Epithelial cell of proximal tubule (primary cell): ENCODE measurements at regions not wholly inside any gene's neighbourhood (a gene's known extent, or its start where the extent isn't known, plus 50 kb on each side); places are given as distances from the start of the nearest gene placed in this dataset.

Experiments used
- DNase-seq: peaks from one replicate; pipeline ENCODE4 v3.0.0-alpha.2; 2011; ENCODE audit warnings: low read depth
- H3K4me3 ChIP-seq: 2 replicates; pipeline ENCODE4 v1.5.1; 2011; ENCODE audit warnings: low read depth, mild to moderate bottlenecking, low read length
- TF ChIP-seq, protein P1 (sequence below): conservative IDR thresholded peaks from 2 replicates; pipeline ENCODE4 v1.5.1; 2012; ENCODE audit warnings: low read depth, mild to moderate bottlenecking, low read length

GRCh38 chr12:113612793-113613192 is 141.1 kb upstream of the LHX5 start:
- TF ChIP-seq, protein P1, sequence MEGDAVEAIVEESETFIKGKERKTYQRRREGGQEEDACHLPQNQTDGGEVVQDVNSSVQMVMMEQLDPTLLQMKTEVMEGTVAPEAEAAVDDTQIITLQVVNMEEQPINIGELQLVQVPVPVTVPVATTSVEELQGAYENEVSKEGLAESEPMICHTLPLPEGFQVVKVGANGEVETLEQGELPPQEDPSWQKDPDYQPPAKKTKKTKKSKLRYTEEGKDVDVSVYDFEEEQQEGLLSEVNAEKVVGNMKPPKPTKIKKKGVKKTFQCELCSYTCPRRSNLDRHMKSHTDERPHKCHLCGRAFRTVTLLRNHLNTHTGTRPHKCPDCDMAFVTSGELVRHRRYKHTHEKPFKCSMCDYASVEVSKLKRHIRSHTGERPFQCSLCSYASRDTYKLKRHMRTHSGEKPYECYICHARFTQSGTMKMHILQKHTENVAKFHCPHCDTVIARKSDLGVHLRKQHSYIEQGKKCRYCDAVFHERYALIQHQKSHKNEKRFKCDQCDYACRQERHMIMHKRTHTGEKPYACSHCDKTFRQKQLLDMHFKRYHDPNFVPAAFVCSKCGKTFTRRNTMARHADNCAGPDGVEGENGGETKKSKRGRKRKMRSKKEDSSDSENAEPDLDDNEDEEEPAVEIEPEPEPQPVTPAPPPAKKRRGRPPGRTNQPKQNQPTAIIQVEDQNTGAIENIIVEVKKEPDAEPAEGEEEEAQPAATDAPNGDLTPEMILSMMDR = no peak
- DNase-seq = no peak
- no peak overlapping the region for H3K4me3 ChIP-seq

DNA sequence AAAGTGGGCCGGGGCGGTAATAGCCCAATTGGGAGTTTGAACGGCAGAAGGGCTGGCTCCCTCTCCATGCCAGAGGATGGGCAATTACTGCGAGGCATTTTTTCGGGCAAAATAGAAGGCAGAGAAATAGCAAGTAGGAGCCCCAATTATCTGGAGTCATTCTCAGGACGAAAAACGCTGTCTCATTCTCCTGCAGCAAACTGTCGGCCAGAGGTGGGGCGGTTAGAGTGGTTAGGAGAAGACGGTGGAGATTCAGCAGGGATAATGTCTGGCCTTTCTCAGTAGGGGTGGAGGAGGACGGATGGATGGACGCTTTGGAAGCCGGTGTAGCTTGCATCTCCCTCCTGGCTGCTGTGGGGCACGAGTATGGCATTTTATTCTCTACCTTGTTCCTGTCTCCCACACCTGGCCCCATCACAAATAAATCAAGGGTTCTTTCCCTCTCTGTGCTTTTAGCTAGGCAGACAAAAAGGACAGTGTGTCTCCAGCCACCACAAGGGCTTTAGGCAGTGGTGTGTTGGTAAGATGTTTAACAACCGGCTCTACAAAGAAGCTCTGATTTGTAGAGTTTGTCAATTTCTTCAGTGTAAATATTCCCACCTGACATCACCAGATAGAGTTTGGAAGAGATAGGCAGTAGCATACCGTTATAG is 140.5 kb upstream of the LHX5 start:
- no peak for DNase-seq
- H3K4me3 ChIP-seq = no peak overlapping the region
- TF ChIP-seq, protein P1 = no peak

GRCh38 chr12:113611652-113612051 is 140.0 kb upstream of the LHX5 start:
- H3K4me3 ChIP-seq = no peak overlapping the region
- TF ChIP-seq, protein P1 = no peak
- no peak for DNase-seq

- DNase-seq = no peak
- TF ChIP-seq, protein P1 = no peak
- H3K4me3 ChIP-seq = no peak overlapping the region
Measured at GRCh38 chr12:113610698-113611097, 139.0 kb upstream of the LHX5 start.

GRCh38 chr12:113609692-113610469 is 138.2 kb upstream of the LHX5 start:
- DNase-seq = no peak
- TF ChIP-seq, protein P1 = no peak
- H3K4me3 ChIP-seq = no peak overlapping the region

DNA sequence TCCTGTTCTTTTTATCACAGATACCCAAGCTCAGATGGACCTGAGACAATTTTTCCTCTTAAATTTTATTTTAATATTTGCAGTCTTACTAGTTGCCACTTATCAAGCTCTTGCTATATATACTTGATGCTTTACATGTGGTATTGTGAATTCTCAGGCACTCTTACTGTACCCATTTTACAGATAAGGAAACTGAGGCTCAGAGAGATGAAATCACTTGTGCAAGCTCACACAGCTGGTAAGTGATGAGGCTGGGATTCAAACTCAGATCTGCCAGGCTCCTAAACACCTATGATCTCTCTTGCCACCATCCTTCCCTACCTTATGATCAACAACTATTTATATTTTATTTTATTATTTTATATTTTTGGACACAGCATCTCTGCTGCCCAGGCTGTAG is 133.0 kb upstream of the LHX5 start:
- no peak for DNase-seq
- TF ChIP-seq, protein P1 = no peak
- no peak overlapping the region for H3K4me3 ChIP-seq
